Left renal cortex interstitium (tissue), 4 donors: ENCODE measurements at regions not wholly inside any gene's neighbourhood (a gene's known extent, or its start where the extent isn't known, plus 50 kb on each side); places are given as distances from the start of the nearest gene placed in this dataset.

Source experiments
- DNase-seq, 4 donors: peaks; one replicate each; pipeline ENCODE4 v3.0.0-alpha.2; 2013; ENCODE audit warnings: low read depth in 4 of 4, low spot score in 2 of 4, missing footprints in 1 of 4

GRCh38 chr6:105886066-105886813, 199.9 kb upstream of the PRDM1 start:
- DNase-seq, result no peak

GRCh38 chr6:105884426-105884825, 201.7 kb upstream of the PRDM1 start:
- no peak for DNase-seq

GRCh38 chr6:105884011-105884410, 202.1 kb upstream of the PRDM1 start:
- no peak for DNase-seq

GRCh38 chr6:105882828-105883227, 203.3 kb upstream of the PRDM1 start:
- no peak for DNase-seq

GRCh38 chr6:105882121-105882803, 203.9 kb upstream of the PRDM1 start:
- no peak for DNase-seq

GRCh38 chr6:105881608-105882007, 204.5 kb upstream of the PRDM1 start:
- DNase-seq, result no peak

- DNase-seq, result no peak
Measured at GRCh38 chr6:105880030-105880492, 206.1 kb upstream of the PRDM1 start.

- no peak for DNase-seq
Measured at GRCh38 chr6:105879146-105879545, 207.0 kb upstream of the PRDM1 start.

- DNase-seq, result no peak
Measured at GRCh38 chr6:105875974-105876640, 210.0 kb upstream of the PRDM1 start.

GRCh38 chr6:105874835-105875626, 211.1 kb upstream of the PRDM1 start:
- DNase-seq, result no peak

- DNase-seq, result no peak
Measured at GRCh38 chr6:105873799-105874198, 212.3 kb upstream of the PRDM1 start.

GRCh38 chr6:105873211-105873704, 212.9 kb upstream of the PRDM1 start:
- DNase-seq, result no peak

- DNase-seq, result no peak
Measured at GRCh38 chr6:105872249-105872648, 213.9 kb upstream of the PRDM1 start.

- DNase-seq, result no peak
Measured at GRCh38 chr6:105871542-105871941, 214.6 kb upstream of the PRDM1 start.

- no peak for DNase-seq
Measured at GRCh38 chr6:105869835-105870440, 216.2 kb upstream of the PRDM1 start.

GRCh38 chr6:105868823-105869460, 217.2 kb upstream of the PRDM1 start:
- DNase-seq, result no peak

GRCh38 chr6:105867821-105868220, 218.3 kb upstream of the PRDM1 start:
- no peak for DNase-seq

- no peak for DNase-seq
Measured at GRCh38 chr6:105867277-105867676, 218.9 kb upstream of the PRDM1 start.

GRCh38 chr6:105862936-105863607, 223.1 kb upstream of the PRDM1 start:
- no peak for DNase-seq
